ENCODE measurements at regions not wholly inside any gene's neighbourhood (a gene's known extent, or its start where the extent isn't known, plus 50 kb on each side); places are given as distances from the start of the nearest gene placed in this dataset.

DNA sequence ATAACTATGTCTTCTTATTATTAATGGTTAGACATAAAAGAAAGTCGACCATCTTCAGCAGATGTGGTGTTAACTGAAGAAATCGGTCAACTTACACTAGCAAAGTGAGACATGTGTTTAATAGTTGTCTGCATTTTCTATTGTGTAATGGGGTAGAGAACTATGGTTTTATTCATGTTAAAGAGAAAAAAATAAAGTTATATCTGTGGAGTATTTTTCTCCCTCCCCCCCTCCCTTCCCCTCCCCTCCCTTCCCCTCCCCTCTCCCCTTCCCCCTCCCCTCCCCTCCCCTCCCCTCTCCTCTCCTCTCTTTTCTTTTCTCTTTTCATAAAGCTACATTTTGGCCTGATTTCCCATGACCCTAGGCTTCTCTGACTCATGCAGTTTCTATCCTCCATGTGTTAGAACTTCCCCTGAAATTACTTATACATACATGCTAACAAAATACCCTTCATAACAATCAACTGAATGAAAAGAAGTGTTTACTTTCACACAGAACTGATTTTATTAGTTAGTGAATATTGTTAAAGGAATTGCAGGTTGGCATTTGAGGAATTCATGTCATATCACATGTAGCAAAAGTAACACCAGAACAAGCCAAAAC lies 1431.0 kb upstream of the ATXN8OS start:
- TF ChIP-seq GLIS3 (CRISPR knock-in tag; IDR thresholded peaks at IDR 0.05): no peak
- no peak for TF ChIP-seq BACH2 (CRISPR knock-in tag; IDR thresholded peaks at IDR 0.05; ENCODE audit: borderline replicate concordance)
- TF ChIP-seq ZFP30 (CRISPR knock-in tag; IDR thresholded peaks at IDR 0.05): no peak
- no peak for TF ChIP-seq ISL1 (CRISPR knock-in tag; IDR thresholded peaks at IDR 0.05)
- no peak for TF ChIP-seq ZFP3 (CRISPR knock-in tag; IDR thresholded peaks at IDR 0.05)
- no peak for TF ChIP-seq ARNTL (CRISPR knock-in tag; IDR thresholded peaks at IDR 0.05; ENCODE audit: borderline replicate concordance, low read depth)
- TF ChIP-seq ESRRG (CRISPR knock-in tag; IDR thresholded peaks at IDR 0.05): no peak
- TF ChIP-seq, protein P1, sequence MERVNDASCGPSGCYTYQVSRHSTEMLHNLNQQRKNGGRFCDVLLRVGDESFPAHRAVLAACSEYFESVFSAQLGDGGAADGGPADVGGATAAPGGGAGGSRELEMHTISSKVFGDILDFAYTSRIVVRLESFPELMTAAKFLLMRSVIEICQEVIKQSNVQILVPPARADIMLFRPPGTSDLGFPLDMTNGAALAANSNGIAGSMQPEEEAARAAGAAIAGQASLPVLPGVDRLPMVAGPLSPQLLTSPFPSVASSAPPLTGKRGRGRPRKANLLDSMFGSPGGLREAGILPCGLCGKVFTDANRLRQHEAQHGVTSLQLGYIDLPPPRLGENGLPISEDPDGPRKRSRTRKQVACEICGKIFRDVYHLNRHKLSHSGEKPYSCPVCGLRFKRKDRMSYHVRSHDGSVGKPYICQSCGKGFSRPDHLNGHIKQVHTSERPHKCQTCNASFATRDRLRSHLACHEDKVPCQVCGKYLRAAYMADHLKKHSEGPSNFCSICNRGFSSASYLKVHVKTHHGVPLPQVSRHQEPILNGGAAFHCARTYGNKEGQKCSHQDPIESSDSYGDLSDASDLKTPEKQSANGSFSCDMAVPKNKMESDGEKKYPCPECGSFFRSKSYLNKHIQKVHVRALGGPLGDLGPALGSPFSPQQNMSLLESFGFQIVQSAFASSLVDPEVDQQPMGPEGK (CRISPR knock-in tag; IDR thresholded peaks at IDR 0.05; ENCODE audit: borderline replicate concordance): no peak
- TF ChIP-seq CSDC2 (CRISPR knock-in tag; IDR thresholded peaks at IDR 0.05): no peak
